HG02973 (cell line): ENCODE measurements at regions not wholly inside any gene's neighbourhood (a gene's known extent, or its start where the extent isn't known, plus 50 kb on each side); places are given as distances from the start of the nearest gene placed in this dataset.

ENCODE experiments used
- ATAC-seq: cut with Tn5 transposase; IDR thresholded peaks from one replicate; pipeline ENCODE4 v1.9.1; 2021; ENCODE audit warnings: moderate library complexity; ENCODE audit not compliant: unreplicated experiment

DNA sequence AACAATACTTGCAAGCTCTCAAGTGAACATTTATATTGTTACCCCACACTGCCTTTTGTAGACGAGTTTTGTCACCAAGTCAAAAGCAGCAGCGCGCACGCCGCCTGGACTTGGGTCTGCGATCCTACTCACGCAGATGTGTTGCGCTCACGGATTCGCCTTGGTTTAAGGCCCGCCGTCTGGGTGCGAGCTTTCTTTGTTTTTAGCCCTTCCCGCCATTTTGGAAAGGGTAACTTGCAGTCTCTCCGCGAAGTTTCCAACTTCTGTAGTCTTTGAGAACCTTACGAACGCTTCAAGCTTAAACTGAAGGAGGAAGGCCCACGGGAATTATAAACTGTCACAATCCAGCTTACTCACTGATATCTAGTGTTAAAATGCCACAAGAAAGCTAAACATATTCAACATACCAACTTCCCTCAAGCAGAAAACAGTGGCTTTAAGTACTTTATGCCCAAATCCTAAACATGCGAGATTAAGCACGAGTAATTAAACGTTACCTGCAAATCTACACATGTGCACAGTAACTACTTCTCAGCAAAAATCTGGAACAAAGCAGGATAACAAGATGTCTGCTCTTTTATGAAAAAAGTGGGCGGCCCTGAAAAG is 80.4 kb upstream of the BTN3A2 start:
- ATAC-seq, result no peak

DNA sequence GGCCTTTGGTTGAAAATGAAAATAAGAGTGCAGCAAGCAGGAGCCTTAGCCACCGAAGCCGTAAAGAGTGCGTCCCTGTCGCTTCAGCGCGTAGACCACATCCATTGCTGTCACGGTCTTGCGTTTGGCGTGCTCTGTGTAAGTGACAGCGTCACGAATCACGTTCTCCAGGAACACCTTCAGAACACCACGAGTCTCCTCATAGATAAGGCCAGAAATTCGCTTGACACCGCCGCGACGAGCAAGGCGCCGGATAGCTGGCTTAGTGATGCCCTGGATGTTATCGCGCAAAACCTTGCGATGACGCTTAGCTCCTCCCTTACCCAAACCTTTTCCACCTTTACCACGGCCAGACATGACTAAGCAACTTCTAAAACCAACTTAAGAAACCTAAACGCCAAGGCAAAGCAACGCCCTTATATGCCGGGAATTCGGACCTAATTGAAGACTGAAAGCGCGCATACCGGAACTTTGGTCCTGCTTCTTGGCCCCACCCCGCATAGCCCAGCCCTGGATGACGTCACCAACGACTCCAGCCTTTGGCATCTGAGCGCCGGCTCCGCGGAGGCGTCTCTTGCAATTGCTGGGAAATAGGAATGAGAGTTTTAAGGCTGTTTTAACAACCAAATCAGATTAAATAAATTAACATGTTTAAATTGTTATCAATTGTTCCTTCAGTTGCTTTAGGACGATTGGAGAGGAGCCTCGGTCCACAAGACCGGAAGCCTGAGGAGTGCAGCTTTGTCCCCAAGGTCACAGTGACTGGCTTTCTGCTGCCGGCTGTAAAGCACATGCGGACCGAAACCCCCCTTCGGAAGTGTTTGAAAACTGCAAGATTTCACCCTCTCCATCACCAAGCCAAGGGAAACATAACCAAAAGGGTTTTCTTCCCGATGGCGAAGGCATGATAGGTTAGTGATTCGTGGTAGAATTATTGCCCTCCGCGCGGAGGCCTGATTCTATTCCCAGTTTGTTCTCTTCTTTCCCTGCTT is 79.6 kb upstream of the BTN3A2 start:
- peak; percentile 68 for ATAC-seq

GRCh38 chr6:26286168-26286877 is 78.7 kb upstream of the BTN3A2 start:
- ATAC-seq, result no peak

- ATAC-seq, result no peak
Measured at GRCh38 chr6:26288155-26288554, 76.8 kb upstream of the BTN3A2 start.

DNA sequence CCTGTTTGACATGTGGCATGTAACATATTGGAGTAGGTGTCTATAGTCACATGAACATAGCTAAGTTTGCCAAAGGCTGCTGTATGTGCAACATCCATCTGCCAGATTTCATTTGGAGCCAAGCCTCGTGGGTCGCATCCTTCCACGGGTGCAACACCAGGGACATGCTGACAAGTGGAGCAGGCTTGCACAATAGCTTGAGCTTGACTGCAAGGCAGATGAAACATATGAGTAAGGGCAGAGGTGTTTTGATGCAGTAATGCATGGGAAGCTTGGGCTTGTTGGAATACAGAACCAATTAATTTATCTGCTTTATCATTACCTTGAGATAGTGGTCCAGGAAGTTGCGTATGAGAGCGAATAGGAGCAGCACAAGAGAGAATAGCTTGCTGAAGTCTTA is 74.1 kb upstream of the BTN3A2 start:
- ATAC-seq, result no peak

DNA sequence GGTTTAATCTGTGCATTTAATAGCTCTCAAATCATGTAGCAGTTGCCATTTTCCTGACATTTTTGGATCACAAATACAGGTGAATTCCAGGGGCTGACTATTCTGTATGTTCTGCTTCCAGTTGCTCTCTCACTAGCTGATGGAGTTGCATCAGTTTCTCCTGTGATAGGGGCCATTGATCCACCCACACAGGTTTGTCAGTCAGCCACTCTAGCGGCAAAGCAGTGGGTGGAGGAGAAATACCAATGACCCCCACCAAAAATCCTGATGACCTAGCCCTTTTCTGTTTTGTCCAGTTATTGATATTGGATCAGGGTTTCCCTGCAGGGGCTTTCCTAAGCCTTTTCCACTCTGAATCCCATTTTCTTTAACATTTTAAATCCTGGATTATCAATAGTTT is 72.3 kb upstream of the BTN3A2 start:
- no peak for ATAC-seq

GRCh38 chr6:26294302-26294701 is 70.7 kb upstream of the BTN3A2 start:
- ATAC-seq, result no peak

- ATAC-seq, result no peak
Measured at GRCh38 chr6:26295691-26296555, 69.1 kb upstream of the BTN3A2 start.

DNA sequence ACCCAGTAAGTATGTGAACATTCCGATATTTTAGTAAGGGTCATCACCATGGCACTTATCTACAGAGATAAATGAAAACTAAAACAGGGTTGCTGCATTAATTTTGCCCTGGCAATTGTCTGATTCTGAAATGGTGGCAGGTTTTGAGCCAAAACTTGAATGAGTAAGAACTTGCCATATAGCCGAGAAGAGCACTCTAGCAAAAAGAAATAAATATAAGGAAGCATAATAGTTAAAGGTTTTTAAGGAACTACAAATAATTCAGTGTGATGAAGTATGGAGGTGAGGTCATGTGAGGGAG is 68.5 kb upstream of the BTN3A2 start:
- no peak for ATAC-seq

- ATAC-seq, result no peak
Measured at GRCh38 chr6:26296857-26297648, 67.9 kb upstream of the BTN3A2 start.

GRCh38 chr6:26299286-26300042 is 65.5 kb upstream of the BTN3A2 start:
- ATAC-seq, result no peak

- ATAC-seq, result no peak
Measured at GRCh38 chr6:26300043-26300331, 65.0 kb upstream of the BTN3A2 start.

- no peak for ATAC-seq
Measured at GRCh38 chr6:26300359-26300758, 64.6 kb upstream of the BTN3A2 start.

GRCh38 chr6:26300828-26301227 is 64.2 kb upstream of the BTN3A2 start:
- no peak for ATAC-seq

DNA sequence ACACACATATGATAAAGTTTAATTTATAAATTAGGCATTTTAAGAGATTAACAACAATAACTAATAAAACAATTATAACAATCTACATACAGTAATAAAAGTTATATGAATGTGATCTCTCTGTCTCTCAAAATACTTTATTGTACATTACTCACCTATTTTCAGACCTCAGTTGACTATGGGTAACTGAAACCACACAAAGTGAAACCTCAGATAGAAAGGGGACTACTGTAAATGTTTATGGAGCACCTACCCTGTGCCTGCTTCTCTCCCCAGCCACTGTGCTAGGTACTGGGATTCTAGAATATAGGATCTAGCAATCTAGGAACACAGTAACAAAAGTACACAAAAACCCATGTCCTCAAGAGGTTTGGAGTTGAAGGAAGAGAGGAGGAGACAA is 63.4 kb upstream of the BTN3A2 start:
- no peak for ATAC-seq

DNA sequence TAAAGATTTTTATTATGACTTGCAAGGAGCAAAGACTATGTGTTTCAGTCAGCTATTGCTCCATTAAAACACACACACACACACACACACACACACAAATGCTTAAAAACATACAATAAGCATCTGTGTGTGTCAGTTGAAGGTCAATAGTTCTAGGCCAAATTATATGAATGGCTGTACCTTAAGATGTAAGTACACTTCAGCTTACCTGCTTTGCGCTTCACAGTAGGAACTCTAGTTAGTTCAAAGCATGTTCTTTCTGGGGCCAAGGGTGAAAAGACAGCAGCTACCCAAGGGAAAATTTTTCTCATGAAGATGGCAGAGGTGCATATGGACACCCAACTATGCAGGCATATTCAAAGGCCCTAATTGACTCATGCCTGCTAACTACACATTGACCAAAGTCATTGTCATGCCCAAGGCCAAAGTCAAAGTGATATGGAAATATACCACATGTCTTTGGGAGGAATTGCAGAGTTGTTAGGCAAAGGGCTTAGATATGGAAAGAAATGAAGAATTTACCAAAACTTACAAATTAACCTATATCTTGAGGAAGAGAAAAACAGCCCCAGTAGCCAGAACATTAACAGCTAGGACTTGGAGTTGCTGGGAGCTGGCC is 61.9 kb upstream of the BTN3A2 start:
- no peak for ATAC-seq

GRCh38 chr6:26304213-26304796 is 60.7 kb upstream of the BTN3A2 start:
- ATAC-seq, result no peak

DNA sequence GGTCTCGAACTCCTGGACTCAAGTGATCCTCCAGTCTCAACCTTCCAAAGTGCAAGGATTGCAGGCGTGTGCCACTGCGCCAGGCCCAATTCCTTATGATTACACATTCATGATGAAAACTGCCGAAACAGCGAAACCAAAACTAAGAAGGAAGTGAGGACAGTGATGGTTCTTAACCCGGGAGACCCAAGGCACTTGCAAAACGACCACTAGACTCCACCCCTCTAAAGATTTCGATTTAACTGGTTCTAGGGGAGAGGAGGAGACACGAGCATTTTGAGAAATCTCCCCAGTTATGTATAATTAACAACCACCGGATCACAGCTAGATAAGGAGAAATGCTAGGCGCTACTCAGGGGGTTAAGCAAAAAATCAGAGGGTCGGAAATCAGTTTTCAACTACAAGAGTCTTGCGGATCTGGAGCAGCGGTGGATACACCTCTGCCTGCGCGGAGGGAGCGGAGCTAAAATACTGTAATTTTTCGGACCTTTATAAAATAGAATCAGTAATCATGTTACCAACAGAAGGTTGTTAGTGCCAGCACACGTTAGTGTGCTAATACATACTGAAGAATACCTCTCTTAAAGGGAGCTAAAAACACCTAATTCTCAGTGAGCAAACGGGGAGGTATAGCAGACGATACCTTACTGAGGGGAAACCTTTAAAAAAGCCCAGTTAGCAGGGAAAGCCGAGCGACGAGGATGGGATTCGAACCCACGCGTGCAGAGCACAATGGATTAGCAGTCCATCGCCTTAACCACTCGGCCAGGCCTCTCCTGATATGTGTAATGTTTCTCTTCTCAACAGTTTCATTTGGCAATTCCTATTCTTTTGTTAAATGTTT is 60.0 kb upstream of the BTN3A2 start:
- no peak for ATAC-seq
